Gastrocnemius medialis (tissue), 4 donors: ENCODE measurements at regions not wholly inside any gene's neighbourhood (a gene's known extent, or its start where the extent isn't known, plus 50 kb on each side); places are given as distances from the start of the nearest gene placed in this dataset.

ENCODE experiments used
- ATAC-seq, 2 donors: fragments of 150-250 bp; one replicate each; pipeline ENCODE4 v1.9.1; 2016
- DNase-seq, 2 donors: peaks; one replicate each; pipeline ENCODE4 v3.0.0-alpha.2; 2019
- H3K27ac ChIP-seq, 4 donors: fragments of 200-600 bp; sonication (generic); 1 replicate in 1 of 4; 2 replicates in 3 of 4; pipeline ENCODE4 v1.5.1; 2016 to 2018; ENCODE audit warnings: mild to moderate bottlenecking in 2 of 4, moderate library complexity in 1 of 4
- H3K27me3 ChIP-seq, 3 donors: fragments of 200-600 bp; sonication (generic) in 2 of 3; 1 replicate in 1 of 3; 2 replicates in 2 of 3; pipeline versions ENCODE4 v1.5.1 to v1.6.0; 2016 to 2019; ENCODE audit warnings: mild to moderate bottlenecking in 1 of 3, moderate library complexity in 1 of 3
- H3K36me3 ChIP-seq, 2 donors: fragments of 200-600 bp; sonication (generic) in 1 of 2; one replicate each; pipeline ENCODE4 v1.5.1; 2017 to 2018
- H3K4me1 ChIP-seq, 2 donors: fragments of 200-600 bp; sonication (generic) in 1 of 2; one replicate each; pipeline ENCODE4 v1.5.1; 2016 to 2017; ENCODE audit warnings: mild to moderate bottlenecking in 2 of 2
- H3K4me3 ChIP-seq, 4 donors: fragments of 200-600 bp; sonication (generic) in 3 of 4; 1 replicate in 1 of 4; 2 replicates in 3 of 4; pipeline ENCODE4 v1.5.1; 2016 to 2019; ENCODE audit warnings: mild to moderate bottlenecking in 2 of 4
- H3K9me3 ChIP-seq, 3 donors: fragments of 200-600 bp; sonication (generic) in 2 of 3; 1 replicate in 1 of 3; 2 replicates in 2 of 3; pipeline ENCODE4 v1.5.1; 2016 to 2019
- CTCF ChIP-seq, 5 experiments: fragments of 450-650 bp in 3 of 5; fragments of 200-600 bp in 2 of 5; sonication (generic) in 2 of 5; IDR thresholded peaks in 4 of 5; conservative IDR thresholded peaks in 1 of 5; 1 replicate in 4 of 5; 2 replicates in 1 of 5; pipeline ENCODE4 v1.5.1; 2016 to 2019; ENCODE audit warnings: antibody characterized with exemption in 5 of 5, mild to moderate bottlenecking in 3 of 5, moderate library complexity in 3 of 5
- POLR2A ChIP-seq, 2 donors: fragments of 450-650 bp; IDR thresholded peaks; one replicate each; pipeline ENCODE4 v1.6.1; 2017; ENCODE audit warnings: antibody characterized with exemption in 2 of 2, mild to moderate bottlenecking in 2 of 2, moderate library complexity in 2 of 2
- in situ Hi-C, 4 donors: fragments of 200-750 bp; cut with MboI; loops; one replicate each; pipeline versions ENCODE4 v1.15.0 to v1.8.0; 2017; ENCODE audit warnings: low sequenced_read_pairs in 4 of 4
- intact Hi-C: fragments of 100-400 bp; cut with DNase I; formaldehyde crosslinking; loops from one replicate; pipeline ENCODE4 v1.15.1; 2023; ENCODE audit warnings: low total_unique reads

GRCh38 chr1:214216021-214216420, 64.9 kb upstream of the SMYD2 start:
- no peaks in the 10 kb centered on the region for H3K36me3 ChIP-seq
- in situ Hi-C loops: loop anchor here (5.0 to 25.0 kb wide), 2 partner anchors 116 to 371 kb away; no protein-coding TSS in a partner anchor
- intact Hi-C loops: no loop called here
- no peak overlapping the region for H3K4me3 ChIP-seq
- no peaks in the 10 kb centered on the region for H3K27me3 ChIP-seq
- no peak overlapping the region for H3K27ac ChIP-seq
- no peak for TF ChIP-seq POLR2A (IDR thresholded peaks at IDR 0.05)
- no peak for TF ChIP-seq CTCF (IDR thresholded peaks at IDR 0.05 in 4 of 5, conservative IDR thresholded peaks at IDR 0.05 in 1 of 5)
- peaks cover 6 to 8% of the 10 kb centered on the region in 2 donors for H3K4me1 ChIP-seq
- no peak for DNase-seq
- ATAC-seq: no peak
- H3K9me3 ChIP-seq: no peaks in the 10 kb centered on the region

GRCh38 chr1:214216779-214217178, 64.2 kb upstream of the SMYD2 start:
- no peaks in the 10 kb centered on the region for H3K27me3 ChIP-seq
- TF ChIP-seq CTCF (IDR thresholded peaks at IDR 0.05 in 4 of 5, conservative IDR thresholded peaks at IDR 0.05 in 1 of 5) (no peak), POLR2A (IDR thresholded peaks at IDR 0.05) (no peak)
- intact Hi-C loops: no loop called here

GRCh38 chr1:214219902-214220301, 61.1 kb upstream of the SMYD2 start:
- Histone ChIP-seq H3K4me1 (no peaks in the 10 kb centered on the region), H3K4me3 (no peak overlapping the region), H3K27ac (no peak overlapping the region), H3K9me3 (no peaks in the 10 kb centered on the region), H3K36me3 (no peaks in the 10 kb centered on the region), H3K27me3 (no peaks in the 10 kb centered on the region)
- intact Hi-C loops (no loop called here), in situ Hi-C loops (loop anchor here (5.0 to 25.0 kb wide), 2 partner anchors 112 to 367 kb away; no protein-coding TSS in a partner anchor)
- TF ChIP-seq POLR2A (IDR thresholded peaks at IDR 0.05) (no peak), CTCF (IDR thresholded peaks at IDR 0.05 in 4 of 5, conservative IDR thresholded peaks at IDR 0.05 in 1 of 5) (no peak)
- ATAC-seq: no peak
- DNase-seq: no peak

More at GRCh38 chr1:214216779-214217178, 64.2 kb upstream of the SMYD2 start:
- peaks cover 6 to 8% of the 10 kb centered on the region in 2 donors for H3K4me1 ChIP-seq
- in situ Hi-C loops: loop anchor here (5.0 to 25.0 kb wide), 2 partner anchors 116 to 371 kb away; no protein-coding TSS in a partner anchor
- ATAC-seq (no peak), DNase-seq (no peak)
- H3K4me3 ChIP-seq: no peak overlapping the region
- H3K36me3 ChIP-seq: no peaks in the 10 kb centered on the region
- no peak overlapping the region for H3K27ac ChIP-seq
- H3K9me3 ChIP-seq: no peaks in the 10 kb centered on the region

GRCh38 chr1:214220891-214221290, 60.1 kb upstream of the SMYD2 start:
- H3K4me1 ChIP-seq: no peaks in the 10 kb centered on the region
- TF ChIP-seq CTCF (IDR thresholded peaks at IDR 0.05 in 4 of 5, conservative IDR thresholded peaks at IDR 0.05 in 1 of 5) (no peak), POLR2A (IDR thresholded peaks at IDR 0.05) (no peak)
- no peaks in the 10 kb centered on the region for H3K9me3 ChIP-seq
- no peak overlapping the region for H3K4me3 ChIP-seq
- ATAC-seq: no peak
- intact Hi-C loops (no loop called here), in situ Hi-C loops (loop anchor here (25.0 kb wide), 1 partner anchor 366 kb away; no protein-coding TSS in a partner anchor)
- no peak overlapping the region for H3K27ac ChIP-seq
- no peak for DNase-seq
- no peaks in the 10 kb centered on the region for H3K27me3 ChIP-seq
- H3K36me3 ChIP-seq: no peaks in the 10 kb centered on the region
